ENCODE measurements at regions not wholly inside any gene's neighbourhood (a gene's known extent, or its start where the extent isn't known, plus 50 kb on each side); places are given as distances from the start of the nearest gene placed in this dataset.

DNA sequence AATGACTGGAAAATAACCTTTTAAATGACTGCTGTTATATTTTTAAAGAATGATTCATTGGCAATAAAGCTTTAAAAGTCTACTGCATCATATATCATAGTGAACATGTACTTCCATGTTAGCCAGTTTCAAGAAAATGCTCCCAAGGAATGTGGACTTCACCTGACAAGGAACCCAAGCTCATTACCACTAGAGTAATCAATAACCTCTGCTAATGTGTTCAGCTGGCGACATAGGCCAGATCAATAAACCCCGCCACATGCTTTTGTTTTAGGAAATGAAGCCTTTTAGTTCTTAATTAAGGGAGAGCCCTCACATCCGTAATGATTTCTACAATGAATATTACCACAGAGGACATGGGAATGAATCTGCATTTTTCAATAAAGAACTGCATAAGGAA lies 1219.9 kb upstream of the CNTN5 start:
- TF ChIP-seq, protein P1, sequence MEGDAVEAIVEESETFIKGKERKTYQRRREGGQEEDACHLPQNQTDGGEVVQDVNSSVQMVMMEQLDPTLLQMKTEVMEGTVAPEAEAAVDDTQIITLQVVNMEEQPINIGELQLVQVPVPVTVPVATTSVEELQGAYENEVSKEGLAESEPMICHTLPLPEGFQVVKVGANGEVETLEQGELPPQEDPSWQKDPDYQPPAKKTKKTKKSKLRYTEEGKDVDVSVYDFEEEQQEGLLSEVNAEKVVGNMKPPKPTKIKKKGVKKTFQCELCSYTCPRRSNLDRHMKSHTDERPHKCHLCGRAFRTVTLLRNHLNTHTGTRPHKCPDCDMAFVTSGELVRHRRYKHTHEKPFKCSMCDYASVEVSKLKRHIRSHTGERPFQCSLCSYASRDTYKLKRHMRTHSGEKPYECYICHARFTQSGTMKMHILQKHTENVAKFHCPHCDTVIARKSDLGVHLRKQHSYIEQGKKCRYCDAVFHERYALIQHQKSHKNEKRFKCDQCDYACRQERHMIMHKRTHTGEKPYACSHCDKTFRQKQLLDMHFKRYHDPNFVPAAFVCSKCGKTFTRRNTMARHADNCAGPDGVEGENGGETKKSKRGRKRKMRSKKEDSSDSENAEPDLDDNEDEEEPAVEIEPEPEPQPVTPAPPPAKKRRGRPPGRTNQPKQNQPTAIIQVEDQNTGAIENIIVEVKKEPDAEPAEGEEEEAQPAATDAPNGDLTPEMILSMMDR (IDR thresholded peaks at IDR 0.05; ENCODE audit: low read length) = no peak
- TF ChIP-seq EZH2 (IDR thresholded peaks at IDR 0.05; ENCODE audit: borderline replicate concordance, low read length) = no peak
